ENCODE measurements at regions not wholly inside any gene's neighbourhood (a gene's known extent, or its start where the extent isn't known, plus 50 kb on each side); places are given as distances from the start of the nearest gene placed in this dataset.

DNA sequence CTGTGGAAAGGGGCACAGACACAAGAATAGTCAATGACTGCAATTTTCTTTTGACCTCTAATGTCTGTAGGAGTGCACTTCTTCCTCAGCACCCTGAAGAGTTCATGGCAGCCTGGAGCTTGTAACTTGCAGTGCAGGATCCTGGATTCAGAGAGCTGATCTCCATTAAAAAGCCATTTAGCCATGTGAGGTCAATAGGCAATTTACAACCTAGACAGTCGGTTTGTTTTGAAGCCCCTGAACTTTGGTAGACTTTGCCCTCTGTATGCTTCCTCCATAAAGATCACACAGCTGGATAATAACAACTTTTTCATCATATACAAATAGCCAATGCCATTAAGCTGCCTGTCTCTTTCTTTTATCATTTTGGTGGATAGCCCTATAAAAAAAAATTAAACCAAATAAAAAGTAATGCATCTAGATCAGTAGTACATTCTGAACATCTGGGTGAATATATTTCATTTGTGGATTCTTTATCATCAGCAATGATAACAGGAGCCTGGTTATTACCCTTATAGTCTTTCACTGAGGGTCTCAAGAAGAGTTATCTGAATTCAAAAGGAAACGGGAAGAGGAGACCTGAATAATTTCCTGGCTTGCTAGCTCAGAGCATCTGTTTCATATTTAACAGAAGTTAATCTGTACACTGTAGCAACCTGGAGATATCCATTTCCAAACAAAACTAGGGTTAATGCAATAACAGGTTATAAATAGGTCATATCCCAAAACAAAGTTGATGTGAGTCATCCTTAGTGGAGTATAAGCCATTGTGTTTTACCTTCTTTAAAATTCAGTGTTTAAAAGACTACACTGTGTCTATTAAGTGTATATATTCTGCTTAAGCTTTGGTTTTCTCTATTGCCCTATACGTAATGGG lies 193.8 kb upstream of the ACTBL2 start:
- no peak for TF ChIP-seq POLR2A (IDR thresholded peaks at IDR 0.05; ENCODE audit: low read length)
- no peak for TF ChIP-seq GATA1 (IDR thresholded peaks at IDR 0.05; ENCODE audit: low read depth, low read length)
